ENCODE measurements at regions not wholly inside any gene's neighbourhood (a gene's known extent, or its start where the extent isn't known, plus 50 kb on each side); places are given as distances from the start of the nearest gene placed in this dataset.

- Histone ChIP-seq H3K4me1 (ENCODE audit: control insufficient read depth in 1 of 2, insufficient read depth in 2 of 2, low read length in 2 of 2) (no peaks in the 10 kb centered on the region), H3K9me2 (ENCODE audit: insufficient read depth) (no peaks in the 10 kb centered on the region), H3K27me3 (ENCODE audit: insufficient read depth, low read length) (no peaks in the 10 kb centered on the region), H3K4me3 (replicated peaks in 1 of 2; ENCODE audit: low read depth in 1 of 2, low read length in 2 of 2) (no peak overlapping the region), H3K27ac (ENCODE audit: low read depth, low read length) (no peak overlapping the region), H3K79me2 (ENCODE audit: insufficient read depth, low read length) (no peaks in the 10 kb centered on the region), H3K36me3 (ENCODE audit: control insufficient read depth in 1 of 2, insufficient read depth in 2 of 2, low read length in 2 of 2) (no peaks in the 10 kb centered on the region), H4K20me1 (ENCODE audit: insufficient read depth) (no peaks in the 10 kb centered on the region), H3K9ac (ENCODE audit: low read length) (no peak overlapping the region), H3K4me2 (ENCODE audit: low read length) (no peak overlapping the region), H2AFZ (ENCODE audit: low read depth, low read length, poor library complexity, severe bottlenecking) (no peak overlapping the region), H3K9me3 (ENCODE audit: control insufficient read depth in 1 of 2, insufficient read depth in 1 of 2, low read depth in 1 of 2, low read length in 2 of 2) (peaks cover 4 to 56% of the 10 kb centered on the region in 2 experiments; a peak in 2 of 4 replicates)
- no TSS peak for BruUV-seq (replicated peaks)
- RAD21 ChIA-PET (ENCODE audit: low non-redundant PET in 1 of 2, low total read pairs in 2 of 2, uncharacterized antibody in 2 of 2, unreplicated experiment in 2 of 2) = no interaction called here
- ATAC-seq (no peak), DNase-seq (ENCODE audit: low read depth, low spot score) (no peak)
- intact Hi-C loops (cut with micrococcal nuclease) = no loop called here
- TF ChIP-seq FOSL1 (IDR thresholded peaks at IDR 0.05; ENCODE audit: low read depth) (no peak), ZFX (IDR thresholded peaks at IDR 0.05) (no peak)
- CTCF ChIA-PET = no interaction called here
- POLR2A ChIA-PET = no interaction called here
Measured at GRCh38 chr19:23056516-23056915, 53.5 kb upstream of the ZNF728 start.

- BruUV-seq (replicated peaks) = no TSS peak
- H3K27ac ChIP-seq (ENCODE audit: low read depth, low read length) = no peak overlapping the region
- H3K9me3 ChIP-seq (ENCODE audit: control insufficient read depth in 1 of 2, insufficient read depth in 1 of 2, low read depth in 1 of 2, low read length in 2 of 2) = peaks cover 7 to 53% of the 10 kb centered on the region in 2 experiments; a peak in 2 of 4 replicates
- H3K9ac ChIP-seq (ENCODE audit: low read length) = no peak overlapping the region
- CTCF ChIA-PET = no interaction called here
- RAD21 ChIA-PET (ENCODE audit: low non-redundant PET in 1 of 2, low total read pairs in 2 of 2, uncharacterized antibody in 2 of 2, unreplicated experiment in 2 of 2) = no interaction called here
- no peaks in the 10 kb centered on the region for H3K9me2 ChIP-seq (ENCODE audit: insufficient read depth)
- H3K4me3 ChIP-seq (replicated peaks in 1 of 2; ENCODE audit: low read depth in 1 of 2, low read length in 2 of 2) = no peak overlapping the region
- no peaks in the 10 kb centered on the region for H3K4me1 ChIP-seq (ENCODE audit: control insufficient read depth in 1 of 2, insufficient read depth in 2 of 2, low read length in 2 of 2)
- no peaks in the 10 kb centered on the region for H3K79me2 ChIP-seq (ENCODE audit: insufficient read depth, low read length)
- POLR2A ChIA-PET = no interaction called here
- H2AFZ ChIP-seq (ENCODE audit: low read depth, low read length, poor library complexity, severe bottlenecking) = no peak overlapping the region
- DNase-seq (ENCODE audit: low read depth, low spot score) (no peak), ATAC-seq (no peak)
- TF ChIP-seq ZNF274 (IDR thresholded peaks at IDR 0.05; ENCODE audit: low read depth, low read length) = no peak
- TF ChIP-seq EZH2 (IDR thresholded peaks at IDR 0.05) = no peak
- TF ChIP-seq EGR1 (IDR thresholded peaks at IDR 0.05; ENCODE audit: low read depth) = no peak
- TF ChIP-seq, protein P1, sequence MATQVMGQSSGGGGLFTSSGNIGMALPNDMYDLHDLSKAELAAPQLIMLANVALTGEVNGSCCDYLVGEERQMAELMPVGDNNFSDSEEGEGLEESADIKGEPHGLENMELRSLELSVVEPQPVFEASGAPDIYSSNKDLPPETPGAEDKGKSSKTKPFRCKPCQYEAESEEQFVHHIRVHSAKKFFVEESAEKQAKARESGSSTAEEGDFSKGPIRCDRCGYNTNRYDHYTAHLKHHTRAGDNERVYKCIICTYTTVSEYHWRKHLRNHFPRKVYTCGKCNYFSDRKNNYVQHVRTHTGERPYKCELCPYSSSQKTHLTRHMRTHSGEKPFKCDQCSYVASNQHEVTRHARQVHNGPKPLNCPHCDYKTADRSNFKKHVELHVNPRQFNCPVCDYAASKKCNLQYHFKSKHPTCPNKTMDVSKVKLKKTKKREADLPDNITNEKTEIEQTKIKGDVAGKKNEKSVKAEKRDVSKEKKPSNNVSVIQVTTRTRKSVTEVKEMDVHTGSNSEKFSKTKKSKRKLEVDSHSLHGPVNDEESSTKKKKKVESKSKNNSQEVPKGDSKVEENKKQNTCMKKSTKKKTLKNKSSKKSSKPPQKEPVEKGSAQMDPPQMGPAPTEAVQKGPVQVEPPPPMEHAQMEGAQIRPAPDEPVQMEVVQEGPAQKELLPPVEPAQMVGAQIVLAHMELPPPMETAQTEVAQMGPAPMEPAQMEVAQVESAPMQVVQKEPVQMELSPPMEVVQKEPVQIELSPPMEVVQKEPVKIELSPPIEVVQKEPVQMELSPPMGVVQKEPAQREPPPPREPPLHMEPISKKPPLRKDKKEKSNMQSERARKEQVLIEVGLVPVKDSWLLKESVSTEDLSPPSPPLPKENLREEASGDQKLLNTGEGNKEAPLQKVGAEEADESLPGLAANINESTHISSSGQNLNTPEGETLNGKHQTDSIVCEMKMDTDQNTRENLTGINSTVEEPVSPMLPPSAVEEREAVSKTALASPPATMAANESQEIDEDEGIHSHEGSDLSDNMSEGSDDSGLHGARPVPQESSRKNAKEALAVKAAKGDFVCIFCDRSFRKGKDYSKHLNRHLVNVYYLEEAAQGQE (IDR thresholded peaks at IDR 0.05; ENCODE audit: low read depth) = no peak
- no peak for TF ChIP-seq ELF1 (IDR thresholded peaks at IDR 0.05; ENCODE audit: borderline replicate concordance, low read depth)
- TF ChIP-seq SP1 (IDR thresholded peaks at IDR 0.05; ENCODE audit: low read depth) = no peak
- TF ChIP-seq CEBPB (IDR thresholded peaks at IDR 0.05; ENCODE audit: low read depth) = no peak
- TF ChIP-seq POLR2AphosphoS5 (IDR thresholded peaks at IDR 0.05; ENCODE audit: low read depth, low read length) = no peak
- intact Hi-C loops (cut with micrococcal nuclease) = no loop called here
- no peak overlapping the region for H3K4me2 ChIP-seq (ENCODE audit: low read length)
- H3K27me3 ChIP-seq (ENCODE audit: insufficient read depth, low read length) = no peaks in the 10 kb centered on the region
- H4K20me1 ChIP-seq (ENCODE audit: insufficient read depth) = no peaks in the 10 kb centered on the region
- no peaks in the 10 kb centered on the region for H3K36me3 ChIP-seq (ENCODE audit: control insufficient read depth in 1 of 2, insufficient read depth in 2 of 2, low read length in 2 of 2)
Measured at GRCh38 chr19:23055946-23056345, 53.0 kb upstream of the ZNF728 start.
